GM19455 (cell line): ENCODE measurements at regions not wholly inside any gene's neighbourhood (a gene's known extent, or its start where the extent isn't known, plus 50 kb on each side); places are given as distances from the start of the nearest gene placed in this dataset.
"Not testable (repeated sequence)": the region's sequence is repeated elsewhere in the genome, so short reads cannot be mapped to it uniquely, and the experiment has no call there.

ENCODE experiments used
- ATAC-seq: cut with Tn5 transposase; IDR thresholded peaks from one replicate; pipeline ENCODE4 v1.9.1; 2021; ENCODE audit not compliant: unreplicated experiment

GRCh38 chr16:52113533-52114183 is 433.3 kb downstream of the TOX3 start:
- no peak for ATAC-seq

- ATAC-seq = not testable (repeated sequence)
Measured at GRCh38 chr16:52104993-52105392, 441.9 kb downstream of the TOX3 start.

GRCh38 chr16:52103791-52104190 is 443.2 kb downstream of the TOX3 start:
- no peak for ATAC-seq

GRCh38 chr16:52101246-52101645 is 445.7 kb downstream of the TOX3 start:
- ATAC-seq = no peak

GRCh38 chr16:52099382-52099781 is 447.6 kb downstream of the TOX3 start:
- ATAC-seq = no peak

GRCh38 chr16:52095471-52095870 is 451.5 kb downstream of the TOX3 start:
- ATAC-seq = no peak

GRCh38 chr16:52092126-52092525 is 454.8 kb downstream of the TOX3 start:
- no peak for ATAC-seq

- no peak for ATAC-seq
Measured at GRCh38 chr16:52090080-52090479, 456.9 kb downstream of the TOX3 start.

GRCh38 chr16:52089476-52089875 is 457.5 kb downstream of the TOX3 start:
- no peak for ATAC-seq

- ATAC-seq = no peak
Measured at GRCh38 chr16:52086901-52087300, 460.0 kb downstream of the TOX3 start.

GRCh38 chr16:52078716-52079655 is 468.0 kb downstream of the TOX3 start:
- no peak for ATAC-seq

- no peak for ATAC-seq
Measured at GRCh38 chr16:52077607-52078006, 469.3 kb downstream of the TOX3 start.

GRCh38 chr16:52076801-52077201 is 470.1 kb downstream of the TOX3 start:
- ATAC-seq = no peak

- no peak for ATAC-seq
Measured at GRCh38 chr16:52076332-52076731, 470.6 kb downstream of the TOX3 start.

- no peak for ATAC-seq
Measured at GRCh38 chr16:52074133-52074532, 472.8 kb downstream of the TOX3 start.

- no peak for ATAC-seq
Measured at GRCh38 chr16:52073024-52073423, 473.9 kb downstream of the TOX3 start.

GRCh38 chr16:52071101-52071500 is 475.8 kb downstream of the TOX3 start:
- ATAC-seq = no peak

GRCh38 chr16:52070341-52071057 is 476.4 kb downstream of the TOX3 start:
- no peak for ATAC-seq

- no peak for ATAC-seq
Measured at GRCh38 chr16:52069866-52070265, 477.1 kb downstream of the TOX3 start.

GRCh38 chr16:52068447-52069074 is 478.4 kb downstream of the TOX3 start:
- no peak for ATAC-seq

- no peak for ATAC-seq
Measured at GRCh38 chr16:52066962-52067361, 480.0 kb downstream of the TOX3 start.
